TTC549 (cell line): ENCODE measurements at regions not wholly inside any gene's neighbourhood (a gene's known extent, or its start where the extent isn't known, plus 50 kb on each side); places are given as distances from the start of the nearest gene placed in this dataset.

Experiments used
- FAIRE-seq: peaks from 2 replicates; lab custom pipeline; 2012; peaks lifted over from hg19 to GRCh38; lab: Jason Lieb, UNC

DNA sequence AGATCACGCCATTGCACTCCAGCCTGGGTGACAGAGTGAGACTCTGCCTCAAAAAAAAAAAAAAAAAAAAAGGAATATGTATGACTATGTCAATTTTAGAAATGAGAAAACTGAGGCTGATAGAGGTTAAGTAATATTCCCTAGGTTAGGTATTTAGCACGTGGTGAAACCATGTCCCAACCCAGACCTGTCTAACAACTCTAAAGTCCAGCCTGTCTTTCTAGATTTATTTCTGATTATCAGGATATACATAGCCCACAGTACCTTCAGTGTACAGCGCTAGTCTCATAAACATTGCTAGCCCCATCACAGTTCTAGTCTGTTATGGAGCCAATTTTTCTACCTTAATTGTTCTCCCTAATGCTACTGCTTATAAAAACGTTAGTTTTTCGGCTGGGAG lies 88.4 kb upstream of the RAP2B start:
- FAIRE-seq, result no peak

GRCh38 chr3:153078826-153079225 lies 83.2 kb upstream of the RAP2B start:
- no peak for FAIRE-seq

DNA sequence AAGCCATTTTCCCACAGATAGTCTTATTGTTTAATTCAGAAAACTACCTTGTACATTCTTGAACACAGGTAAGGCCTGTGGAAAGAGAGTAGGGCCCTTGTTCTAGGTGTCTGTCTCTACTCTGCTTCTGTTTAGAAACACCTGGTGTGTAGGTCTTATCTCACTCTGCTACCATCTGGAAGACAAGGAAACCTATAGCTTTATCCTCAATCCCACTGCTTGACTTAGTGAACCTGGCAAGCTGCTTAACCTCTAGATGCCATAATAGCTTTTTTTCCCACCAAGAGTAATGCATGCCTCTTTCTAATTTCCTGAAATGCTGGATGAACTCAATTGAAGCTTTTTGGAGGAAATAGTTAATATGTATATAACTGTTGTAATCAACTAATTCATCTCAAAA lies 82.6 kb upstream of the RAP2B start:
- FAIRE-seq, result no peak

GRCh38 chr3:153080778-153081240 lies 81.2 kb upstream of the RAP2B start:
- FAIRE-seq, result no peak

DNA sequence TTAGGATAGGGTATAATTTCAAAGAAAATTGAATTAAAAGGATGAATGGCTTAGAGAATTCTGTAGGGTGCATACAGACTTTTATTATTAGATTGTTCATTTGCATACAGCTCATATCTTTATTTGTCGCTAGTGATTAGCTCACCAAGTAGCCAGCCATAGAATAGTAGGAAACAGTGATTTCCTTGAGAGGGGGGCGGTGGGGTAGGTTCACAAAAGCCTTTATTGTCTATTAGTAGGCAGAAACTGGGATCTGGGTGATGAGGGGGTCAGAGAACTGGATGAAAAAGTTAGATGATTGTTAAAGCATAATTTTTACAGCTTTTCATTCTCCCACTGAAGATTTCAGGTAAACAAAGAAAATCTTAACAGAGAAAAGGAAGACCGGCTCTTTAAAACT lies 77.6 kb upstream of the RAP2B start:
- no peak for FAIRE-seq

GRCh38 chr3:153087595-153088566 lies 74.1 kb upstream of the RAP2B start:
- FAIRE-seq, result no peak

DNA sequence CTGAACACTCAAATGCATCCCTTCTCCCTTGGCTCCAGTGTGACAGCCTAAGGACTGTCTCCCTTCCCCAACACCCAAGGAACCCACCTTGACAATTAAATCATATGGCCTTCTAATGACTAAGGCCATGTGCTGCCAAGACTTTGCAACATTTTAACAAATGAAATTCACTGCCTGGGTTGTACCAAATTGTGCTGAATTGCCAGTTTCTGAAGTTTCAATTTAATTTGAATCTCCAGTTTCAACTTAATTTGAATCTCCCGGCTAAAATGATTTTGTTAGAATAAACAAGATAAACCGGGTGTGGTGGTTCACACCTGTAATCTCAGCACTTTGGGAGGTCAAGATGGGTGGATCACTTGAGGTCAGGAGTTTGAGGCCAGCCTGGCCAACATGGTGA lies 72.4 kb upstream of the RAP2B start:
- FAIRE-seq, result no peak

DNA sequence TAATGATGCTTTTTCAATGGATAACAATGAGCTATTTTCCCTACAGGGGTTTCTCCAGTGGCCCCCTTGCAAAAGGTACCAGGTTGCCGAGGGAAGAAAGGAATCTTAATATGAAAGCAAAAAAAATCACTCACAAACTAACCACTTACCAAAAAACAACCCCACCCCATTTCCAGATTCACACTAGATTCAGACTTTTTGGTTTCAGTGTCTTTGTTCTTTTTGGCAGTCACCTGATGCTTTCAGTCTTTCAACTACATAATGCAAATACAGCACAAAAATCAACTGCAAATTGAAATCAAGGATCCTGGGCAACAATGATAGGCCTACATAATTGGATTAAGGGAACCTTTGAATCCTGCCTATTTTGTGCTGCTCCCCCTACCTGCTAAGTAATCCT lies 71.1 kb upstream of the RAP2B start:
- no peak for FAIRE-seq

- FAIRE-seq, result no peak
These were observed 68.4 kb upstream of the RAP2B start for GRCh38 chr3:153093629-153094028.

DNA sequence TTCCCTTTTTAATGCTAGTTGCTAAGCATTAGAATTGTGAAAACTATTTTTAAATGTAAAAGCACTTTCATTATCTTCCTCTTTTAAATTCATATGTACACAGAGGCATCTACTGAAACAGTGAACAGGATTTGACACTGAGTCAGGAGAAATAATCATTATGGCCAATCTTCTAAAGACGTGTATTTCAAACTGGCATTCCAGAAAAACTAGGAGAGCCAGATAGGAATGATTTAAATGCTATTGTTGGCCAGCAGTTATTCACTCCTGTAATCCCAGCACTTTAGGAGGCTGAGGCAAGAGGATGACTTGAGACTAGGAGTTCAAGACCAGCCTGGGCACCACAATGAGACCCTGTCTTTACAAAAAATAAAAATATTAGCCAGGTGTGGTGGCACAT lies 67.6 kb upstream of the RAP2B start:
- no peak for FAIRE-seq

DNA sequence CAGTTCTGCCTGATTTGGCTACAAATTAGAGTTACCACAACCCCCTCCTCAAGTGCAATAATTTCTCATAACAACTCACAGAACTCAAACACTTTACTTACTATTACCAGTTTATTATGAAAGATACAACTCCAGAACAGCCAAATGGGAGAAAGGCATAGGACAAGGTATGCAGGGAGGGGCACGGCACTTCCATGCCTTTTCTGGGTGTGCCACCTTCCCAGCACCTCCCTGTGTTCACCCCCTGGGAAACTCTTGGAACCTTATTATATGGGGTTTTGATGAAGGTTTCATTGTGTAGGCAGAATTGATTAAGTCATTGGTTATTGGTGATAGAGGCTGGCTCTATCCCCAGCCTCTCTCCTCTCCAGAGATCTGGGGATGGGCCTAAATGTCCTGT lies 66.6 kb upstream of the RAP2B start:
- no peak for FAIRE-seq

DNA sequence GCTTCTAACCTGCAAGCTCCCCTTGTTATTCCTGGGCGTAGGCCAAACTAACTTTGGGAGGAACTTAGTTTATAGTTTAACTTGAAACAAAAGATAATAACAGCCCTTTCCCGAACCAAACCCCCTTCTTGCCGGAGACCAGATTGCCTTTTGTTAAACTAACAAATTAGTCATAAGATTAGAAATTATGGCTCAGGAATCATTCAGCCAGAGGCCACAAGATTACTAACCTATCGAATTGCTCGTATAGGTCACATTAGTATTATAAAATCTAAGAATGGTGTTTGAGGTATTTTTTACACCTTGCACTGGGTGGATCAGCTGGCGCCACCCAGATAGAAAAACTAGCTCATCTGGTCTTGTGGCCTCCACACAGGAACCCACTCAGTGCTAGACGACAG lies 65.3 kb upstream of the RAP2B start:
- FAIRE-seq, result no peak

GRCh38 chr3:153097213-153097612 lies 64.8 kb upstream of the RAP2B start:
- FAIRE-seq, result no peak

DNA sequence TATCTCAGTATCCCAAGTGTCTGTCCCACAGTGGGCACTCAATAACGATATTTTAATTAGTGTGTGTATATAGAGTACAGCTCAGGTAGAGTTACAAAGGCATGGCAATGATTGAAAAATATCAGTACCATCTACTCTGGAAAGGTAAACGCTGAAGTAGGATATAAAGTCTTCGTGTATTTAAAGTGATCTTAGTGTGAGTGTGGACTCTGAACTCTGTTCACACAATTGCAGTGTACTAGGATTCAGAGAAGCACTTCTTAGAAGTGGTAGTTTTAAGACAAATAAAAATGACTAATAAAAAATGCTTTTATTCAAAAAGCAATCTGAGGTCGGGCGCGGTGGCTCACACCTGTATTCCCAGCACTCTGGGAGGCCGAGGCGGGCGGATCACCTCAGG lies 62.9 kb upstream of the RAP2B start:
- no peak for FAIRE-seq

DNA sequence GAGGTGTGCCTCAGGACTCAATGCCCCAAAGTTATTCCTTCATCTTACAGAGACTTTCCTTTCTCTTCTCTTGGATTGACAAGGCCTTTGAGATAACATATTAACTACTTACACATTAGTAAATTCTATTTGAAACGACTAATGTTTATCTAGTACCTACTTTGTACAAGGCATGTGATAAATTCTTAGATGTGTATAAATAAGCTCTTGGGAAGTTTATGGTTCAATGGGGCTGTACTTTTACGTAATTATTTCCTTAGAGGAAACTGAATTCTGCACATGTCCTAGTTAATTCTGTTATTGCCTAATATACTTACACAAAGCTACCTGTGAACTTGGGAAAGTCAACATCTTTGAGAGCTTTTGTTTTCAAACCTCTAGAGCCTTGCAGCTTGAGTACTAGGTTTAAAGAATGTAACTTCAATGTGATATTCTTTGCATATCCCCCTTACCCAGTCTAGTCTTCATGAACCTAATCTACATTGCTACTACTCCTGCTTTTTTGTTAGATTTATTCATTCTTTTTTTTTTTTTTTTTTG lies 58.5 kb upstream of the RAP2B start:
- no peak for FAIRE-seq

DNA sequence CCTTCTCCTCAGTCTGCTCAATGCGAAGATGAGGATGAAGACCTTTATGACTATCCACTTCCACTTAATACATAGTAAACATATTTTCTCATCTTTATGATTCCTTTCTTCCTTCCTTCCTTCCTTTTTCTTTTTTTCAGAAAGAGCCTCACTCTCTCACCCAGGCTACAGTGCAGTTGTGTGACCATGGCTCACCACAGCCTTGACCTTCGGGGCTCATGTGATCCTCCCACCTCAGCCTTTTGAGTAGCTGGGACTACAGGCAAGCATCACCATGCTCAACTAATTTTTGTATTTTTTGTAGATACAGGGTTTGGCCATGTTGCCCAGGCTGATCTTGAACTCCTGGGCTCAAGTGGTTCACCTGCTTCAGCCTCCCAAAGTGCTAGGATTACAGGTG lies 52.0 kb upstream of the RAP2B start:
- FAIRE-seq, result no peak

DNA sequence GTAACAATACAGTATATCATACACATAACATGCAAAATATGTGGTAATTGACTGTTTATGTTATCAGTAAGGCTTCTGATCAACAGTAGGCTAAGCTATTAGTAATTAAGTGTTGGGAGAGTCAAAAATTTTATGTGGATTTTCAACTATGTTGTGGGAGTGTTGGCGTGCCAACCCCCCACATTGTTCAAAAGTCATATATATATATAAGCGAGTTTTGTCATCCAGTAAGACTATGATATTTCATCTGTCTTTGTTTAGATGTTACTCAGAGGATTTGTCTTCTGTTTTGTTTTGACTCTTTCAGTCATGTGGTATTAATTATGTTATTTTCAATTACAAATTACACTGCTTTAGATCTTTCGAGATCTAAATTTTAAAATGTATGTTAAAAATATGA lies 51.0 kb upstream of the RAP2B start:
- no peak for FAIRE-seq
